Neural cell (in vitro differentiated cells): ENCODE measurements at regions not wholly inside any gene's neighbourhood (a gene's known extent, or its start where the extent isn't known, plus 50 kb on each side); places are given as distances from the start of the nearest gene placed in this dataset.

ENCODE experiments used
- H2AFZ ChIP-seq: fragments of 200-600, 300-800 bp; sonication (generic), shearing (Covaris generic); 2 replicates; pipeline ENCODE4 v1.6.0; 2014; ENCODE audit warnings: low read depth, mild to moderate bottlenecking, antibody characterized with exemption, low read length, moderate library complexity
- H3F3A ChIP-seq: fragments of 200-600 bp; shearing (Covaris generic); 2 replicates; pipeline ENCODE4 v1.6.1; 2016; ENCODE audit warnings: mild to moderate bottlenecking, moderate library complexity, mixed read lengths, antibody characterized with exemption, low read length; ENCODE audit not compliant: insufficient read depth, poor library complexity, severe bottlenecking
- H3K27ac ChIP-seq: fragments of 200-600, 300-800 bp; sonication (generic), shearing (Covaris generic); 2 replicates; pipeline ENCODE4 v1.5.1; 2014; ENCODE audit warnings: mild to moderate bottlenecking, low read length, moderate library complexity
- H3K27me3 ChIP-seq: fragments of 300-800, 200-600 bp; sonication (generic), shearing (Covaris generic); 2 replicates; pipeline ENCODE4 v1.6.0; 2014; ENCODE audit warnings: mild to moderate bottlenecking, low read depth, low read length, moderate library complexity; ENCODE audit not compliant: insufficient read depth
- H3K36me3 ChIP-seq: fragments of 300-800, 200-600 bp; sonication (generic), shearing (Covaris generic); 2 replicates; pipeline ENCODE4 v1.5.1; 2014; ENCODE audit warnings: mild to moderate bottlenecking, antibody characterized with exemption, low read length, moderate library complexity; ENCODE audit not compliant: insufficient read depth
- H3K4me2 ChIP-seq: fragments of 300-800, 200-600 bp; sonication (generic), shearing (Covaris generic); 2 replicates; pipeline ENCODE4 v1.6.0; 2014; ENCODE audit warnings: mild to moderate bottlenecking, low read length
- H3K4me3 ChIP-seq: fragments of 300-800, 200-600 bp; sonication (generic), shearing (Covaris generic); 2 replicates; pipeline ENCODE4 v1.5.1; 2014; ENCODE audit warnings: mild to moderate bottlenecking, low read length, moderate library complexity
- H3K79me2 ChIP-seq: fragments of 200-600 bp; shearing (Covaris generic); replicated peaks from 2 replicates; pipeline ENCODE4 v1.6.0; 2014; ENCODE audit warnings: mild to moderate bottlenecking, low read length, moderate library complexity; ENCODE audit not compliant: insufficient read depth
- H3K9ac ChIP-seq: fragments of 300-800, 200-600 bp; sonication (generic), shearing (Covaris generic); 2 replicates; pipeline ENCODE4 v1.6.1; 2016; ENCODE audit warnings: mild to moderate bottlenecking, low read length, mixed read lengths
- H3K9me2 ChIP-seq: fragments of 200-600 bp; shearing (Covaris generic); 2 replicates; pipeline ENCODE4 v1.6.1; 2016; ENCODE audit warnings: mild to moderate bottlenecking, low read length, mixed read lengths; ENCODE audit not compliant: insufficient read depth
- H3K9me3 ChIP-seq: fragments of 200-600, 300-800 bp; sonication (generic), shearing (Covaris generic); 2 replicates; pipeline ENCODE4 v1.6.1; 2016; ENCODE audit warnings: mild to moderate bottlenecking, mixed run types, low read length, moderate library complexity, mixed read lengths
- H4K20me1 ChIP-seq: fragments of 200-600 bp; shearing (Covaris generic); 2 replicates; pipeline ENCODE4 v1.6.1; 2016; ENCODE audit warnings: mild to moderate bottlenecking, mixed run types; ENCODE audit not compliant: insufficient read depth
- EP300 ChIP-seq: fragments of 450-650 bp; conservative IDR thresholded peaks from 2 replicates; pipeline ENCODE4 v1.6.1; 2014; ENCODE audit warnings: antibody characterized with exemption, mild to moderate bottlenecking, moderate library complexity; ENCODE audit not compliant: poor library complexity, severe bottlenecking
- EZH2 ChIP-seq: fragments of 200-600, 300-800 bp; shearing (Covaris generic), sonication (generic); IDR thresholded peaks from 2 replicates; pipeline ENCODE4 v1.6.1; 2014; ENCODE audit warnings: antibody characterized with exemption, low read length, borderline replicate concordance, mild to moderate bottlenecking; ENCODE audit not compliant: insufficient read depth, poor library complexity, severe bottlenecking
- MXI1 ChIP-seq: fragments of 450-650 bp; conservative IDR thresholded peaks from 2 replicates; pipeline ENCODE4 v1.6.1; 2014; ENCODE audit warnings: antibody characterized with exemption, mild to moderate bottlenecking; ENCODE audit not compliant: poor library complexity, severe bottlenecking
- POLR2AphosphoS5 ChIP-seq: IDR thresholded peaks from 2 replicates; pipeline ENCODE4 v1.6.1; 2012
- RAD21 ChIP-seq: fragments of 450-650 bp; conservative IDR thresholded peaks from 2 replicates; pipeline ENCODE4 v1.6.1; 2014; ENCODE audit warnings: antibody characterized with exemption, mild to moderate bottlenecking, moderate library complexity
- REST ChIP-seq: IDR thresholded peaks from 2 replicates; pipeline ENCODE4 v1.6.1; 2012; ENCODE audit warnings: borderline replicate concordance
- SMC3 ChIP-seq: fragments of 450-650 bp; conservative IDR thresholded peaks from 2 replicates; pipeline ENCODE4 v1.6.1; 2014; ENCODE audit warnings: antibody characterized with exemption, mild to moderate bottlenecking, moderate library complexity; ENCODE audit not compliant: poor library complexity
- TAF1 ChIP-seq: IDR thresholded peaks from 2 replicates; pipeline ENCODE4 v1.6.1; 2012; ENCODE audit warnings: low read depth
- TF ChIP-seq, protein P1 (sequence below): fragments of 450-650 bp; IDR thresholded peaks from 2 replicates; pipeline ENCODE4 v1.5.1; 2014; ENCODE audit warnings: antibody characterized with exemption, mild to moderate bottlenecking, moderate library complexity; ENCODE audit not compliant: poor library complexity, severe bottlenecking

- Histone ChIP-seq H2AFZ (no peak overlapping the region), H3K9me2 (no peaks in the 10 kb centered on the region), H3K9me3 (no peaks in the 10 kb centered on the region), H3F3A (no peaks in the 10 kb centered on the region), H3K36me3 (no peaks in the 10 kb centered on the region), H3K9ac (no peak overlapping the region), H4K20me1 (no peaks in the 10 kb centered on the region), H3K27me3 (no peaks in the 10 kb centered on the region), H3K4me2 (no peak overlapping the region), H3K4me3 (no peak overlapping the region), H3K27ac (no peak overlapping the region), H3K79me2 (no peaks in the 10 kb centered on the region)
- TF ChIP-seq SMC3 (peak; percentile 40), RAD21 (peak; percentile 55), POLR2AphosphoS5 (no peak), EZH2 (no peak)
- TF ChIP-seq, protein P1, sequence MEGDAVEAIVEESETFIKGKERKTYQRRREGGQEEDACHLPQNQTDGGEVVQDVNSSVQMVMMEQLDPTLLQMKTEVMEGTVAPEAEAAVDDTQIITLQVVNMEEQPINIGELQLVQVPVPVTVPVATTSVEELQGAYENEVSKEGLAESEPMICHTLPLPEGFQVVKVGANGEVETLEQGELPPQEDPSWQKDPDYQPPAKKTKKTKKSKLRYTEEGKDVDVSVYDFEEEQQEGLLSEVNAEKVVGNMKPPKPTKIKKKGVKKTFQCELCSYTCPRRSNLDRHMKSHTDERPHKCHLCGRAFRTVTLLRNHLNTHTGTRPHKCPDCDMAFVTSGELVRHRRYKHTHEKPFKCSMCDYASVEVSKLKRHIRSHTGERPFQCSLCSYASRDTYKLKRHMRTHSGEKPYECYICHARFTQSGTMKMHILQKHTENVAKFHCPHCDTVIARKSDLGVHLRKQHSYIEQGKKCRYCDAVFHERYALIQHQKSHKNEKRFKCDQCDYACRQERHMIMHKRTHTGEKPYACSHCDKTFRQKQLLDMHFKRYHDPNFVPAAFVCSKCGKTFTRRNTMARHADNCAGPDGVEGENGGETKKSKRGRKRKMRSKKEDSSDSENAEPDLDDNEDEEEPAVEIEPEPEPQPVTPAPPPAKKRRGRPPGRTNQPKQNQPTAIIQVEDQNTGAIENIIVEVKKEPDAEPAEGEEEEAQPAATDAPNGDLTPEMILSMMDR = peak; percentile 40
Measured at GRCh38 chr4:32117693-32118092, 1397.5 kb downstream of the PCDH7 start.

GRCh38 chr4:32119907-32120306, 1399.7 kb downstream of the PCDH7 start:
- H3K27me3 ChIP-seq = no peaks in the 10 kb centered on the region
- no peak overlapping the region for H3K4me2 ChIP-seq
- H2AFZ ChIP-seq = no peak overlapping the region
- H3F3A ChIP-seq = no peaks in the 10 kb centered on the region
- no peaks in the 10 kb centered on the region for H3K9me3 ChIP-seq
- H4K20me1 ChIP-seq = no peaks in the 10 kb centered on the region
- H3K9me2 ChIP-seq = no peaks in the 10 kb centered on the region
- no peak overlapping the region for H3K4me3 ChIP-seq
- H3K9ac ChIP-seq = no peak overlapping the region
- TF ChIP-seq SMC3 = no peak
- H3K79me2 ChIP-seq = no peaks in the 10 kb centered on the region
- no peak overlapping the region for H3K27ac ChIP-seq
- no peaks in the 10 kb centered on the region for H3K36me3 ChIP-seq

DNA sequence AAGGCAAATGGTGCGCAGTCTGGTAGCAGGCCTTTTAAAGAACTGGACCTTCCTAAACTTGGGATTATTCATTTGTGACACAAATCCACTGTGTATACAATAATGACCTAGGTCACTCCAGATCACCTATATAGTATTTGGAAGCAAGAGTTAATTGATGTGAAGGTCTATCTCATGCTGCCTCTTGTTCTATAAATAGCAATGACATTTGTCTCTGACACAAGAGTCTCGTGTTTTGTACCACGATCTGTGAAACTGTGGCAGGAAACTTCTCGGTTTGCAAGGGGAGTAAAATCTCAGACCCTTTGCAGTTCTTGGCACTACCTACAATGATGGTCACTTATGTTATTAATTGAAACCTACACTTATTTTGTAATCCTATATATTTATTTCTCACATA, 1408.4 kb downstream of the PCDH7 start:
- no peaks in the 10 kb centered on the region for H3K9me3 ChIP-seq
- no peaks in the 10 kb centered on the region for H3F3A ChIP-seq
- no peaks in the 10 kb centered on the region for H4K20me1 ChIP-seq

More for the DNA sequence above, 1408.4 kb downstream of the PCDH7 start:
- H3K36me3 ChIP-seq = no peaks in the 10 kb centered on the region
- no peak overlapping the region for H3K4me3 ChIP-seq
- no peak overlapping the region for H3K27ac ChIP-seq
- H2AFZ ChIP-seq = no peak overlapping the region
- no peak overlapping the region for H3K9ac ChIP-seq
- no peaks in the 10 kb centered on the region for H3K79me2 ChIP-seq
- TF ChIP-seq EZH2 (no peak), TAF1 (no peak), MXI1 (no peak), EP300 (no peak), RAD21 (no peak), REST (no peak)
- TF ChIP-seq, protein P1 = no peak
- no peaks in the 10 kb centered on the region for H3K9me2 ChIP-seq
- no peaks in the 10 kb centered on the region for H3K27me3 ChIP-seq
- H3K4me2 ChIP-seq = no peak overlapping the region
